HT-29 (cell line): ENCODE measurements at regions not wholly inside any gene's neighbourhood (a gene's known extent, or its start where the extent isn't known, plus 50 kb on each side); places are given as distances from the start of the nearest gene placed in this dataset.
"Not testable (repeated sequence)": the region's sequence is repeated elsewhere in the genome, so short reads cannot be mapped to it uniquely, and the experiment has no call there.

Experiments used
- DNase-seq: peaks from one replicate; pipeline ENCODE4 v3.0.0-alpha.2; 2015; ENCODE audit warnings: low spot score

DNA sequence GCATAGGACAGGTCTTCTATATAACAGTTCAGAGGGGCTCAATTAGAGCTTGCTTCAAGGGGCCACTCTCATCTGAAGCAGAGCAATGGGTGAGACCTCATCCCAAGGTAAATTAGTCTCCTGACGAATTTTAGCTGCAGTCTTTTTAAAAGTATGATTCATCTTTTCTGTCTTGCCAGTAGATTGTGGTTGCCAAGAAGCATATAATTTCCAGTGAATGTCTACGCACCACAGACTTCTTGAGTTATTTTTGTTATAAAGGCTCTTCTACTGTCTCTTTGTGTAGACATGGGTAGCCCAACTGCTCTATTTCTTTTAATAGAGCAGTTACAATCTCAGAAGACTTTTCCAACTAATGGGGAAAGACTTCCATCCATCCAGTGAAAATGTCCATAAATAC, 108.9 kb upstream of the FMN2 start:
- DNase-seq = no peak

DNA sequence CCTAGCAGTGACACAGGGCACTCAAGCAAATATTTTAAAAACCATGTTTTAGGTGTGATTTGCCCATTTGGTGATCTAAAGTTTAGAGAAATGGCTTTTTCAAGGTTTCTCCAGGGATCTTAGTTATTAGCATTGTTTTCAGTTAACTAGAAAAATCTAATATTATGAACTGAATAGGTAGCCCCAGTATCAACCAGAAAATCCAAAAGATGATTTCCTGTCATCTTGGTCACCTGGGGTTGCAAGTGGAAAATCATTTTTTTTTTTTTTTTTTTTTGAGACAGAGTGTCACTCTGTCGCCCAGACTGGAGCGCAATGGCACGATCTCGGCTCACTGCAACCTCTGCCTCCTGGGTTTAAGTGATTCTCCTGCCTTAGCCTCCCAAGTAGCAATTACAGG, 106.6 kb upstream of the FMN2 start:
- DNase-seq = no peak

- peak; percentile 57 for DNase-seq
These were observed 104.5 kb upstream of the FMN2 start for GRCh38 chr1:239987103-239987745.

DNA sequence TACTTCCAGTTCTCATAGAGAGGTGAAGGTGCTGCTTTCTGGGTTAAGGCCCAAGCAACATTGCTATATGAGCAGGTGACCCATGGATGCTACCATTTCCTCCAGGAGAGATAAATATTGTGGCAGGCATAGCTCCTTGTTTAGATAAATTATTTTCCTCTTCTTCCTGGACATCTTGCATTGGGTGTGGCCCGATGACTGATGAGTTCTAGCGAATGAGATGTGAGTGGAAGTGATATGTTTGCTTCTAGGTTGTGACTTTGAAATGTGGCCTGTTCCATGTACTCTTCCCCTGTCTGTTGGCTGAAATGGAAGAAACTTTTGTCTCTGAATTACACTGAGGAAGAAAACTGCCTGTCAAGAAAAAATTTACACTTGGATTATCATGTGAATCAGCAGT, 101.7 kb upstream of the FMN2 start:
- DNase-seq = no peak

GRCh38 chr1:239992566-239992965, 99.1 kb upstream of the FMN2 start:
- DNase-seq = not testable (repeated sequence)

DNA sequence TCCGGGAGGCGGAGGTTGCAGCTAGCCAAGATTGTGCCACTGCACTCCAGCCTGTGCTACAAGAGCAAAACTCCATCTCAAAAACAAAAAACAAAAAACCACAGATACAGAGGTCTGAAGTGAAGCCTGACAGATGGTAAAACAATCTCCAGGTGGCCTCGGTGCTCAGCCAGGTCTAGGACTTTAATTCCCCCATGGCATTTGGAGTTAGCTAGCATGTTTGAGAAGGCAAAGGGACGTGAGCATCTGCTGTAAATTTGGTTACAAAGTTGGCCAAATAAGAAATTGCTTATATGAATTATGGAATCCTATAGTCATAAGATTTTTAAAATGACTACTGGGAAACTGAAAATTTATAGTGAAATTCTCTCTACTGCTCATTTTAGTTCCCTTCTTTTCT, 98.3 kb upstream of the FMN2 start:
- DNase-seq = no peak

- no peak for DNase-seq
These were observed 96.4 kb upstream of the FMN2 start for GRCh38 chr1:239995281-239995680.

GRCh38 chr1:239997160-239997514, 94.5 kb upstream of the FMN2 start:
- DNase-seq = no peak

DNA sequence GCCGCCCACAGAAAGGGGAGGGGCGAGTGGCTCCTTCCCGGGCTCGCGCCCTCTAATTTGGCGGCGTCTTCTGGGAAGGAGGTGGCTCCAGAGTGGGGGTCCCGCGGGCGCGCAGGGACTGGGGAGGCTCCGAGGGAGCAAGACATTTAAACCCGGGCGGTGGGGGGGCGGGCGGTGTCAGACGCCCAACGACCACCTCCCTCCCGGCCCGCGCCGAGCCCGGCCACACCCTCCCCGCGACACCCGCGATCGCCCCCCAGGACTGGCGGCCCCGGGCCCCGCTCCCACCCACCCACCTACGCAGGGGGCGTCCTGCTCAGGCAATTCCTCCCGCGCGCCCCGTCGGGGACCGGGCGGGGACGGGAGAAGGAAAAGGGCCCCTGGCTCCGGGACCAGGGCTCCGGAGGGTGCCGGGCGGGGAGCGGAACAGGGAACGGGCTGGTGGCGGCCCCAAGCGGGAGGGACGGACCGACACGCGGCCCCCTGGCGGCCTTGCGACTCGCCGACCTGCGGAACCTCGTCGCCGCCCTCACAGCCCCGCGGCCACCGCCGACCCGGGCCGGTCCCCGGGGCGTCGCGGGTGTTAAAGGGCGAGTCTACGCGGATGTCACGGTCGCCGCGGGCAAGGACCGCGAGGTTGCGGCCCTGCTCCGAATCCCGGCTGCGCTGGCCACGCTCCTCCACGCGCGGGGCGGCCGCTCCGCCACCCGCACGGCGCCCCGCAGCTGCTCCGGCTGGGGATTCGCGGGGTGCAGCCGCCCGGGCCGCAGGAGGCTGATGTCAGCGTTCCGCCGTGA, 94.0 kb upstream of the FMN2 start:
- no peak for DNase-seq

GRCh38 chr1:239998312-239998649, 93.4 kb upstream of the FMN2 start:
- DNase-seq = no peak

GRCh38 chr1:239999170-239999569, 92.5 kb upstream of the FMN2 start:
- no peak for DNase-seq

GRCh38 chr1:240000634-240001033, 91.0 kb upstream of the FMN2 start:
- no peak for DNase-seq

- DNase-seq = no peak
These were observed 90.4 kb upstream of the FMN2 start for GRCh38 chr1:240001177-240001740.

DNA sequence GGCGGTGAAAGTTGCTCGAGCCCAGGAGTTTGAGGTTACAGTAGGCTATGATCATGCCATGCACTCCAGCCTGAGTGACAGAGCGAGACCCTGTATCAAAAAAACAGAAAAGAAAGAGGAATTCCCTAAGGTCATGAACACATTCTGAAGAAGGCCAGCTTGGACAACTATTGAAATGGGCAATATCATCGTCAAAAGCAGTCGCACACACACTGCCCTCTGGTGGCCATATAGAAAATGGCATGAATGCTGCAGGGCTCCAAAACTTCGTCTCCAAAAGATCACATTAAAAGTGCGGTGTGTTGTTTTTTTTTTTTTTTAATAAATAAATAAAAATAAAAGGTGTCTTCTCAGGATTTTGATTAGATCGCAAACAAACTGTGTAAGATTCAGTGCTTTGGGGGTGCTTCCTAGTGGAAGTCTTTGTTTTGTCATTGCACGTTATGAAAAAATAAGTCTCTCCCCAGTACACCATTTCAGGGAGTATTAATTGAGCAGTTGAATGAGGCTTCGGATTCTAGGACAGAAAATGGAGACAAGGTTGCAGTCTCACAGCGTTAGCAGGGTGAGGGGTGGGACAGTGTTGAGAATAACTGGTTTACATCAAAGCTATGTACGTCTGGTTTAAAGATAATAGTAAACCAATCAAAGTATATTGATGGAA, 87.5 kb upstream of the FMN2 start:
- peak; percentile 55 for DNase-seq

DNA sequence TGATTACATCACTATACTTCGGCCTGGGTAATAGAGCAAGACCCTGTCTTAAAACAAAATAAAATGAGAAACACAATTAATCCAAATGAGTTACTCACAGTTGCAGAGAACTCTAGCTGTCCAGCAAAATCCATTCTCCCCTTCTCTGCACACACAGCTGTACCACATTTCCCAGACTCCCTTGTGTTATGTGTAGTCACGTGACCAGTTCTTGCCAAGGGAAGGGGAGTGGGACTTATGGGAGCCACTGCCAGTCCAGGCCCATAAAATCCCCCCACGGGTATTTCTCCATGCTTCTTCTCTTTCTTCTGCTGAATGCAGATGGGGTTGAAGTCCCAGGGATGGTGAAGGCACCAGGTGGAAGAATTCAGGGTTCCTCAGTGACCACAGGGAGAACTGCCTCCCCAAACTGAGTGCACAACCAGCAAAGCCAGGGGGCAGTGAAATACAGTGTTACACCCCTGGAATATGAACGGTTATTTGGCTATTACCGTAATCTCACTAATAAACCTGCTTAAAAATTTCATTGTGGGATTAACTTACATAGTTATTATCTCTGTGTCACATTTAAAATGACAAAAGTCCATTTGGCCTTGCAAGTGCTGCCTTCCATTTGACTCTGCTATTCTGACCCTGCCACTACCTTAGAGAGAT, 85.6 kb upstream of the FMN2 start:
- DNase-seq = no peak

DNA sequence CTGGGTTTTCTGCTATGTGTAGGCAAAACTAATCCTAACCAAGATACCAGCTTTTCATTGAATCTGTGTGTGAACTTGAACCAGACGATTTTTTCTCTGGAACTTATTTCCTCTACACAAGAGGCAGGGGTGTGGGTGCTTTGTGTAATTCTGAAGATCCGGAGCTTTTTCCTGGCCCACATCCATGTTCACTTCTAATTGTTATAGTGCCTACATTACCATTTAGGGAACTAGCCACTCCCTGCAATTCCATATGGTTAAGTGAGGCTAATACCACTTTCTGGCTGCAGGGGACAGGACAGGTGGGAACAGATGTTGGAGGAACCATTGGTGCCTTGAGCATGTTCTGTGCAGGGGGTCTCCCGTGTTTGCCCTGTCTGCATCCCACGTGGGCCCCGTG, 83.4 kb upstream of the FMN2 start:
- no peak for DNase-seq

DNA sequence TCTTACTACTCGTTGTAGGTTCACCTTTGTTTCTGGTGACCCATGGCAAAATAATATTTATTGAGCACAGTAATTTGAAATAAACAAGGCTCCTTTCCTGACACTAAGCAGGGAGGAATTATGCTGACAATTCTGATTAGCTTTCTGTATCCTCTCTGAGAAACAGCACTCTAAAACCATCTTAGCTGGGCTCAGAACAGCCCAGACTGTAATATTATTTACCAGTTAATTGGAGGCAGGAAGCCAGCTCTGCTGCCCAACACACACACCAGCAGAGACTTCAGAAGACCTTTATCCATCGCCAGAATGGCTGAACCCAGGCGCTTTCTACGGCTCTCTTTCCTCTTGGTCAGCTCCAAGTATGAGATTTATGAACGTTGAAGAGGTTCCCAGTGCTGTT, 77.6 kb upstream of the FMN2 start:
- no peak for DNase-seq

DNA sequence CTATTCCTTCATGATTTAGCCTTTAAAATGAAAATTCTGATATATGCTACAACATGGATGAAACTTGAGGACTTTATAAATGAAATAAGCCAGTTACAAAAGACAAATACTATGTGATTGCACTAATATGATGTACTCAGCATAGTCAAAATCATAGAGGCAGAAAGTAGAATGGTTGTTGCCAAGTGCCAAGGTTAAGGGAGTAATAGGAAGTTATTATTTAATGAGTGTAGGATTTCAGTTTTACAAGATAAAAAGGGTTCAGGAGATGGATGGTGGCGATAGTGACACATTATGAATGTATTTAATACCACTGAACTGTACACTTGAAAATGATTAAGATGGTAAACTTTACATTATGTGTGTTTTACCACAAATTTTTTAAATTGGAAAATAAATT, 73.1 kb upstream of the FMN2 start:
- no peak for DNase-seq

GRCh38 chr1:240019524-240019923, 72.2 kb upstream of the FMN2 start:
- no peak for DNase-seq

DNA sequence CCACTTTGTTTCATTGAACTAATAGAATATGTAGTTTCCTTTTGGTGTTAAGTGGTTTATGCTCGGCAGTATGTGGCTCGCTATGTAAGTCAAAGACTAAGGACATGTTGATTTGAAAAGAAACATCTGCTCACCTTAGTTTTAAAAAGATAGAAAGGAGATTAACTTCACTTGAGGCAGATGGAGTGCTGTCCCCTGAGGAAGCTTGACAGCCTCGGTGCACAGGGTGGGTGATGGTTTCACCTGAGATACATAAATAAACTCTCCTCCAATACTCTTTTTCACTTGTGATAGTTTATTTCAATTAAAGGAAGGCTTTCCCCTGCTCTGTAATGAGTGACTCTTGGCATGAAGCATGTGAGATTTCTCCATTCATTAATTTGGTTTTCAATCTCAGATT, 70.8 kb upstream of the FMN2 start:
- DNase-seq = no peak

GRCh38 chr1:240021709-240022108, 70.0 kb upstream of the FMN2 start:
- no peak for DNase-seq

GRCh38 chr1:240027059-240027462, 64.6 kb upstream of the FMN2 start:
- DNase-seq = peak; percentile 53
